ENCODE measurements at regions not wholly inside any gene's neighbourhood (a gene's known extent, or its start where the extent isn't known, plus 50 kb on each side); places are given as distances from the start of the nearest gene placed in this dataset.
A peak's percentile ranks its signal among the peaks of the same experiment; 100 is the strongest.
"Not testable (repeated sequence)": the region's sequence is repeated elsewhere in the genome, so short reads cannot be mapped to it uniquely, and the experiment has no call there.

- not testable (repeated sequence) for DNase-seq
These were observed 85.7 kb downstream of the POTEM start for GRCh38 chr14:19052977-19053376.

- not testable (repeated sequence) for DNase-seq
These were observed 86.3 kb downstream of the POTEM start for GRCh38 chr14:19053426-19054050.

- not testable (repeated sequence) for DNase-seq
These were observed 87.0 kb downstream of the POTEM start for GRCh38 chr14:19054108-19054721.

GRCh38 chr14:19054934-19055333 lies 87.7 kb downstream of the POTEM start:
- DNase-seq, result not testable (repeated sequence)

GRCh38 chr14:19059066-19059465 lies 91.8 kb downstream of the POTEM start:
- not testable (repeated sequence) for DNase-seq

DNA sequence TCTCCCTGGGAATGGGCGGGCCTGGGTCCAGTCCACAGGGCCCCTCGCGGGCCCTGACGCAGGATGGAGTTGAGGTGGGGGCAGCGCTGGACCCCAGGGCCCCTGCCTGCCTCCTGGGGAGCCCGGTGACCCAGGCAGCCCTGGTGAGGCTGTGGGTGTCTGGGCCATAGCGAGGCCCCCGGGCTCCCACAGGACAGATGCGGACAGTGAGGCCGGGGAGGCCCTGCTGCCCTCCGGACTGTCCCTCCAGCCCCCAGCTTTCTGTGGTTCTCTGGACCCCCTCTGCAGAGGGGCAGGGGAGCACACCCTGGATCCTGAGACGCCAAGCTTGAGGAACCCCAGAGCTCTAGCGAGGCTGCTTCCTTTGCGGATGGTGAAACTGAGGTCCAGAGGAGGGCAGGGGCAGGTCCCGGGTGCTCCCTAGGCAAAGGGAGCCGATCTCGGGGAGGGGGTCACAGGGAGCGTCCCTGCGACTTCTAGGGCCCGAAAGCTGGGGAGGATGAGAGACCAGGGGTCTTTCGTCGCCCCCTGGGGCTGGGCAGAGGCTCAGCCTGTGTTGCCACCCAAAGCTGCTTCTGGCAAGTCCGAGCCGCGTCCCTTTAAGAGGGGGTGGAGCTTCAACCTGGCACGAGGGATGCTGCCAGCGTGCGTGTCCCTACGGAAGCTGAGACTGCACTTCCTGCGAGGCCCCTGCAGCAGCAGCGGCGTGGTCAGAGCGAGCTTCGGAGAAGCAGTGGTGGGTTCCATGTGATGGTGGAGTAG lies 94.6 kb downstream of the POTEM start:
- DNase-seq, result not testable (repeated sequence)

GRCh38 chr14:19068957-19069356 lies 101.7 kb downstream of the POTEM start:
- not testable (repeated sequence) for DNase-seq

DNA sequence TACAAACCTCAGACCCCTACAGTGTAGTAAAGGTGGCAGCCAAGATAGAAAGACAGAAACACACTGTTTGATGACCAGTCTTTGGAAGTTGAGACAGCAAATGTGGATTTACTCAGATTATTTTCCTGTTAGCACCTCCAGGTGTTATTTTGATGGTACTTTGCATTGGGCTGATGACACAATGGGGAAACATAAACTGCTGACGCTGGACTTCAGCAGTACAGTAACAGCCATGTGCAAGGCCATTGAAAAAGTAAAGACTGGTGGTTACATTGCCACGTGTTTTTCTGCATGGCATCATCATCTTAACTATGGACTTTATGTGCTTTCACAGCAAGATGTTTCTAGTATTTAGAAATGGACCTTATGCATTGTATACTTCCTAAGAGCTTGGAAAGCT lies 105.3 kb downstream of the POTEM start:
- not testable (repeated sequence) for DNase-seq

- DNase-seq, result not testable (repeated sequence)
These were observed 121.4 kb downstream of the POTEM start for GRCh38 chr14:19088632-19089031.

DNA sequence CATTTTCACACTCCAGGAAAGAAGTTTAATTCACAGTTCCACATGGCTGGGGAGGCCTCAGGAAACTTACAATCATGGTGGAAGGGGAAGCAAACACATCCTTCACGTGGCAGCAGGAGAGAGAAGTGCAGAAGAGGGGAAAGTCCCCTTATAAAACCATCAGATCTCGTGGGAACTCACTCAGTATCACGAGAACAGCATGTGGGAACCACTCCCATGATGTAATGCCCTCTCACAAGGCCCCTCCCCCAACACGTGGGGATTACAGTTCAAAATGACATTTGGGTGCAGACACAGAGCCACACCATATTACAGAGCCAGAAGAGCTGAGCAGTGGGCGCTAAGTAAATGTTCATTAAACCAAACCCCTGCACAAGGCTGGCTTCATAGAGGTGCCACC lies 126.0 kb downstream of the POTEM start:
- DNase-seq, result not testable (repeated sequence)

GRCh38 chr14:19094731-19095130 lies 127.5 kb downstream of the POTEM start:
- not testable (repeated sequence) for DNase-seq

GRCh38 chr14:19095167-19095566 lies 127.9 kb downstream of the POTEM start:
- DNase-seq, result not testable (repeated sequence)

DNA sequence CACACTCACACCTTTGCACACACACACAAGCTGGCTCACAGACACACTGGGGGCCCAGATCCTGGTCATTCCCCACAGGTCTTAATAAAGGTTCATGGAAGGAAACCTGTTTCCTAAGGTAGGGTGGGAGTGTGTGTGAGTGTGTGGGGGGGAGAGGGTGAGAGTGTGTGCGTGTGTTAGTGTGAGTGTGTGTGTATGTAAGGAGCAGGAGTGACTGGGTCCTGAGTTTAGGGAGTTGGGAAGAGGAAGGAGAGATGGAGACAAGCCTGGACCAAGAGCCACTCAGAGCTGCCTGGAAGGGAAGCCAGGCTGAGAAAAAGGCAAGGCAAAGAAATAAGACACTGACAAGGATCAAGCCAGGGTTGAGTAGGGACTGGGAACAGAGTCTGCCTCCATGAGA lies 129.2 kb downstream of the POTEM start:
- not testable (repeated sequence) for DNase-seq

GRCh38 chr14:19096876-19097275 lies 129.6 kb downstream of the POTEM start:
- DNase-seq, result peak; percentile 0

- not testable (repeated sequence) for DNase-seq
These were observed 130.1 kb downstream of the POTEM start for GRCh38 chr14:19097306-19097705.

- DNase-seq, result not testable (repeated sequence)
These were observed 130.5 kb downstream of the POTEM start for GRCh38 chr14:19097750-19098149.

DNA sequence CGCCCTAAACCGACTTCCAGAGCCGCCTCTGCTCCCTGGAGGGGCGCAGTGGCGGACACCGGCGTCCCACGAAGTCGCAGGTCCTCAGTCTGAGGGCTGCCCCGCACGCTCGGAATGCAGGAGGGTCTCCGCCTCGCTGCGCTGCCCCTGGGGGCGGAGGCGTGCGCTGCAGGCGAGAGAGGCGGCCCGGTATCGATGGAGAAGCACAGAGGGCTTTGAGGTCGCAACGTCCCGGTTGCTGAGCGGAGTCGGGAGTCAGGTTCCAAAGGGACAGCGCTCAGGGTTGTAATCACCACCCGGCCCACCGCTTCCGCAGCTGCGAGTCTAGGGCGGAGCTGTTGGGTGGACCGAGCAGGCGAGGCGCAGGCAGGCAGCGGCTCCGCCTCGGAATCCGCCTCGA lies 131.0 kb downstream of the POTEM start:
- DNase-seq, result not testable (repeated sequence)

DNA sequence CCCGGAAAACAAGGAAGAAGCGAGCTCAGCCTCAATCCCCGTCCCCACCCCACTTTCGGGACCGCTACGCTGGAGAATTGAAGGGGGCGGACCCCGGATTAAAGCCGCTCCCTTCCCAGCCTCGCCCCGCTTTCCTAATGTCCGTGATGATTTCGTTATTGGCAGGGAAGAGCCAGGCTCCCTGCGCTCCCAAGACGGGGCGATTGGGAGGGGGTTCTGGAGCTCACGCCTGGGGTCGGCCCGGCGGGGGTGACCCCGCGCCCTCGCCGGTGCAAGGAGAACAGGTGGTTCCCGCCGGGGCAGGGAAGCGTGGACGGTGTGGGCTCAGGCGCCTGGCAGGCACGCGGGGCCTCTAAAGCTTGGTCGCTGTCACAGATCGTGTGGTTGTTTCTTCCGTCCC lies 131.5 kb downstream of the POTEM start:
- DNase-seq, result peak; percentile 0

GRCh38 chr14:19099336-19099735 lies 132.1 kb downstream of the POTEM start:
- not testable (repeated sequence) for DNase-seq

DNA sequence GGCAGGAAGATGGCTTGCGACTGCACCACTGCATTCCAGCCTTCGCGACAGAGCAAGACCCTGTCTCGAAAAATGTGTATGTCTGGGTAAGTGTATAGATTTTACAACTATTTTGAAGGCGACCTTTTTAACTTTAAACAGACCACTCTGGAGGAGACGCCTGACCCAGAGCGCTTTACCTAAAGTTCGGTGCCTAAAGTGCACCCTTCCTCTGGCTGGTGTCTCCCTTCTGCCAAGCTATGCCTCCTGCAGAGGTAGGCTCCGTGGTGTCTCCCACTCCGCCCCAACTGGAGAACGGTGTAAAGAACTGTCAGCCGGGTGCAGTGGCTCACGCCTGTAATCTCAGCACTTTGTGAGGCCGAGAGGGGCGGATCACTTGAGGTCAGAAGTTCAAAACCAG lies 132.7 kb downstream of the POTEM start:
- DNase-seq, result not testable (repeated sequence)

- not testable (repeated sequence) for DNase-seq
These were observed 138.3 kb downstream of the POTEM start for GRCh38 chr14:19105551-19105950.

GRCh38 chr14:19109887-19110286 lies 142.7 kb downstream of the POTEM start:
- DNase-seq, result not testable (repeated sequence)

DNA sequence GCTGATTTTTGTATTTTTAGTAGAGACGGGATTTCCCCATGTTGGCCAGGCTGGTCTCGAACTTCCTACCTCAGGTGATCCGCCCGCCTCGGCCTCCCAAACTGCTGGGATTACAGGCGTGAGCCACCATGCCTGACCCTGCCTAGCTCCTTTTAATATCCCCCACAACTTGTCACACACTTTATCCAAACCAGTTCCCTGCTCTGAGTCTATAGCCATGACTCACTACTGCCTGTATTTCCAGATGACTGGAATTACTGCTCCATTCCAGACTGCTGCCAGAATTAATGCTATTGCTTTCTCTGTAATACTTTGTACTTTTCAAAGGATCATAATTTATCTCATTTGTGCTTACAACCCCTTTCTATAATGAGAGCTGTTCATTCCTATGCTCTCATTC lies 153.1 kb downstream of the POTEM start:
- not testable (repeated sequence) for DNase-seq
